ENCODE measurements at regions not wholly inside any gene's neighbourhood (a gene's known extent, or its start where the extent isn't known, plus 50 kb on each side); places are given as distances from the start of the nearest gene placed in this dataset.
A peak's percentile ranks its signal among the peaks of the same experiment; 100 is the strongest.

DNA sequence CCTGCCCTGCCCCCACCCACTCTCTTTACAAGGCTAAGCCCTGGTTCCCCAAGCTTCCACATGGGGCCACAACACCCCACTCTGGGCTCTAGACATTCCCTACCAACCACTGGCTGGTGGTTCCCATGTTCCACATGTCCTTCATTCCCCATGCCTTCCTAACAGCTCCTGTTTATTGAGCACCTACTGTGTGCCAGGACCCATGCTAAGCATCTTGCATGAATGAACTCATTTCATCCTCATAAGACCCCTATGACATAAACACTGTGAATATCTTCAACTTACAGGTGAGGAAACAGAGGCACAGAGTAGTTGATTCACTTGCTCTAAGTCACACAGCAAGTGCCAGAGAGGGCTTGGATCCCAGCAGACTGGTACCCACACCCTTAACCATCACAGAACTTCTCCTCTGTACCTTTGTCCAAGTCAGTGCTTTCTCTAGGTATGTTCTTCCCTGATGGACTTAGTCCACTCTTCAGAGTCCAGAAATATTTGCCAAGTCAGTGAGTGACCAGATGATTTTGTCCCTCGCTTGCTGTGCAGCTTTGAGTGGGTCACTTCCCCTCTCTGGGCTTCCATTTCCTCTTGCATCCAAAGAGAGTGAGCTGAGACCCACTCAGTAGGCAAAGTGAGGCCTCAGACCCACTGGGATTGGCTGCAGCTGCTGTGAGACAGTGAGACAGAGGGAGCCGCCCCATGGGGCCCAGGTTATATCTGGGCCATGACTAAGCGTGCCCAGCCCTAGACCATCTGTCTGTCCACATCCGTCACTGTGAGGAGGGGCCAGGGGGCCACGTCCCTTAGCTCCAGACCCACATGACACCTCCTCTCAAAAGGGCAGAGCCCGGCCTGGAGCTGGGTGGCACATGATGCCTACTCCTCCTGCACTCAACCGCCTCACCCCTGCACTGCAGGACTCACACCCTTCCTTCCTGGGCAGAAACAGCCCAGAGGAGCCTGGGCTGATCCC is 132.4 kb downstream of the MN1 start:
- DNase-seq (ENCODE audit: low spot score), result peak; percentile 60

- DNase-seq (ENCODE audit: low spot score), result no peak
These were observed 131.6 kb downstream of the MN1 start for GRCh38 chr22:27669798-27670599.

GRCh38 chr22:27670701-27671412 is 130.7 kb downstream of the MN1 start:
- peak; percentile 74 for DNase-seq (ENCODE audit: low spot score)

DNA sequence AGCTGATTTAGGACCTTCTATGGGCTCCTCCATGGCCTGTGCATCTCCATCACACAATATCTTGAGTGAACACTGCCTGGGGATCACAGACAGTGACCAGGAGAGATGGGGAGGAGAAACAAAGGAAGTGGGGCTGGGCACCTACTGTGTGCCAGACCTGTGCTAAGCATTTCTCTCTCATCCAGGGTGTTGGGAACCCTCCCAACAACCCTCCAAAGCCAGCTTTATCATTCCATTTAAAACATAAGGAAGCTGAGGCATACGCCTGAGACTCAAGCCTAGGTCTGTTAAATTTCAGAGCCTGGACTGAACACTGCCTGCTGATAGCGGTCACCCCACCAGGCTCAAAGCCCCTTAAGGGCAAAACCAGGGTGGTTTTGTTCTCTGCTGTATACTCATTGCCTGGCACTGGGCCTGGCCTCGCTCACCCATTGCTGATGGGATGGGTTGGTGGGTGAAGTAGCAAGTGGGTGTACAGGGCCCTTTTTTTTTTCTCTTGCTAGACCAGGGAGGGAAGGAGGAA is 130.1 kb downstream of the MN1 start:
- no peak for DNase-seq (ENCODE audit: low spot score)

DNA sequence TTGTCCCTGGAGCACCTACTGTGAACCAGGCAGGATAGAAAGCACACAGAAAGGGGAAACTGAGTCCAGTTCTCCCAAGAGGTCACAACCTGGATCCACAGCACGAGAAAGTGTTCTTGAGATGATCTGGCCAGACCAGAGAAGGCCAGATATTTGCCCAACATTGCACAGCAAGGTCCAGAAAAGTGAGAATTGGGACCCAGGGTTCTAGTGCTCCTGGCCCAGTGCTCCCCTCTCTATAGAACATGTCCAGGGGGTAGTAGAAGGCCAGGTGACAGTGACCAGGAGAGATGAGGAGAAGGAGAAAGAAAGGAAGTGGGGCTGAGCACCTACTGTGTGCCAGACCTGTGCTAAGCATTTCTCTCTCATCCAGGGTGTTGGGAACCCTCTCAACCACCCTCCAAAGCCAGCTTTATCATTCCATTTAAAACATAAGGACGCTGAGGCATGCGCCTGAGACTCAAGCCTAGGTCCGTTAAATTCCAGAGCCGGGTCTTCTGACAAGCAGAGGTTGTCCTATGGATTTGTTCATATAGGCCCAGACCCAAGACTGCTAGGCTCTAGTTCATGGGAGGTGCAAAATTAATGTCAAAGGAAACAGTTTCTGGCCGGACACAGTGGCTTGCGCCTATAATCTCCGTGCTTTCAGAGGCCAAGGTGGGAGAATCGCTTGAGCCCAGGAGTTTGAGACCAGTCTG is 128.7 kb downstream of the MN1 start:
- DNase-seq (ENCODE audit: low spot score), result no peak

GRCh38 chr22:27673839-27674238 is 127.7 kb downstream of the MN1 start:
- DNase-seq (ENCODE audit: low spot score), result no peak

- no peak for DNase-seq (ENCODE audit: low spot score)
These were observed 127.2 kb downstream of the MN1 start for GRCh38 chr22:27674261-27674923.

DNA sequence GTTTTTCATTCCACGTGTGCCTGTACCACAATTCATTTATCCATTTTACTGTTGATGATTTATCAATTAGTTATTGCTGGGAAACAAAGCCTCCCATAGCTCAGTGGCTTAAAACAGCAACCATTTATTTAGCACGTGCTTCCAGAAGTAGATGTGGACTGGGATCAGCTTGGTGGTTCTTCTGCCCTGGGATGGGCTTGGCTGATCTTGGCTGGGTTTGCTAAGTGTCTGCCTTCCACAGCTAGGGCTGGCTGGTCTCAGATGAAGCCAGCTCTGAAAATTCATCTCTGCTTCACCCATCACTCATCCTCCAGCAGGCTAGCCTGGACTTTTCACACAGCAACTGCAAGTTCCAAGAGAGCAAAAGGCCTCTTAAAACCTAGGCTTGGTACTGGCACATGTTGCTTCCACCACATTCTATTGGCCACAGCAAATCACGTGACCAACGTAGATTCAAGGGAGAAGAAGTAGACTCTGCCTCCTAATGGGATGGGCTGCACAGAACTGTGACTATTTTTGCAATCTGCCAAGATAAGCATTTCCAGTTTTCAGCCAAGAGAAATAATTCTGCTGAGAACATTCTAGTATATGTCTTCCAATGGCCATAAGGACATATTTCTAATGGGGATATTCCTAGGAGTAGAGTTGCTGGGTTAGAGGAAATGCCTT is 124.9 kb downstream of the MN1 start:
- no peak for DNase-seq (ENCODE audit: low spot score)

DNA sequence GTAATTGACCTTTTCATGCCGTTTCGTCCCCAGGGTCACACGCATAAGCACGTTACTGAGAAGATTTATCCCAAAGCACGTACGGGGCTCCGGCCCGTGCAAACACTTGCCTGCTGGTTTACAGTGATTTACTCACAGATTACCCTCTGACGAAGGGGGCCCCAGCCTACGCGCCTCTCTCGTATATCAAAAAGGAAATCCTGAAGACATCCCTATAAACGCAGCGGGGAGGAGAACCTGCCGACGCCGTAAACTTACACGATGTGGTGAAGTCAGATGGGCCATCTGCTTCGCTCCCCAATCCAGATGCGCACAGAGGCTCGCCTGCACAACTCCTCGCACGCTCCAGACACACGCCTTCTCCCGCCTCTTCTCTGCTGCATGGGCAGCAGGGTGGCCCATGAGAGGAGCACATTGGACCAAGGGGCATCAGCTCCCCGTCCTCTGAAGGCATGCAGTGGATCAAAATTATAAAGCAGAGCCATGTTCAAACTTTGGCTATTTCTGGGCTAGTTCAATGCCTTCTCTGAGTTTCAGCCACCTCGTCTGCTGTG is 123.6 kb downstream of the MN1 start:
- DNase-seq (ENCODE audit: low spot score), result no peak

- DNase-seq (ENCODE audit: low spot score), result no peak
These were observed 122.4 kb downstream of the MN1 start for GRCh38 chr22:27679176-27679575.

DNA sequence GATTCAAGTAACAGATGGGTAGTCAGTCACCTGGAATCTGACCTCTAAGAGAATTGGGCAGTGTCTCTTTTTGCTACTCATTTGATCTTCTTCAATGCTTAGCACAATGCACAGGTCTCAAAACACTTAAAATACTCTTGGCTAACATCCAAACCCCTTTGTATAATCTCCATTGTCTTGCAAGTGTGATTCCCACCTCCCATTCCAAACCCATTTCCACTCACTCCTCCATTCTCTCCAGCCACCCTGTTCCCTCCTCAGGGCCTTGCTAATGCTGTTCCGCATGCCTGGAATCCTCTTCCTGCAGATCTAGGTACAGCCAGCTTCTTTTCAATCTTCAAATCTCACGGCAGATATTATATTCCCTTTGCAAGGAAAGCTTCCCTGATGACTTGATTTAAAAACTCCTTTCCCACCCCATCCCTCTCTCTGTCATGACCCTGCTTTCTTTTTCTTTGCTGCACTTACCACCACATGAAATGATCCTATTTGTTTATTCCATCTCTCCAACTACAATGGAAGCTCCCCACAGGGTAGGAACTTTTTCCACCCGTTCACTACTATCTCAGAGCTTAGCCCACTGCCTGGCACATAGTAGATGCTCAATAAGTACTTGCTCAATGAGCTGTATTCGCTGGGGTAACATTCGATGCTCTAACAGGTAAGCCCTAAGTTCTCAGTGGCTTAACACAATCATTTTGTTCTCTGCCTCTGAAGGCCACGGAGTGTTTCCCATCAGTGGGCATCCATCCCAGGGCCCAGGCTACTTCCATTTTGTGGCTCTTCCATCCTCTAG is 121.7 kb downstream of the MN1 start:
- DNase-seq (ENCODE audit: low spot score), result no peak

- no peak for DNase-seq (ENCODE audit: low spot score)
These were observed 120.9 kb downstream of the MN1 start for GRCh38 chr22:27680636-27681035.

DNA sequence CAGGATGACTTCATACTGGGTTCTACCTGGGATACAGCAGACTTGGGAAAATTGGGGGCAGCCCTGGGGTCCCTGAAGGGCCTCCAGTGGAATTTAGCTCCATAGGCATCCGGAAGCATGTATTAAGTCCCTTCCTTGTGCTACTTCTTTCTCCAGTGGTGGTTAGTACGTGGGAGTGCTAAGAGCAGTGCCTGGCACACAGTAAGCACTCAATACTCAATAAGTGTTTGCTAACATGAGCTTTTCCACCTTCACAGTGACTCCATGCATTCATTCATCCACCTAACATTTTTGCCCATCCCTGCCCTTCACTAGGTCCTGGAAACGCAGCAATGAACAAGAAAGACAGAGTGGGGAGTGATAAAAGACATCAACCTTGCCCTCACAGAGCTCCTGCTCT is 120.5 kb downstream of the MN1 start:
- no peak for DNase-seq (ENCODE audit: low spot score)

DNA sequence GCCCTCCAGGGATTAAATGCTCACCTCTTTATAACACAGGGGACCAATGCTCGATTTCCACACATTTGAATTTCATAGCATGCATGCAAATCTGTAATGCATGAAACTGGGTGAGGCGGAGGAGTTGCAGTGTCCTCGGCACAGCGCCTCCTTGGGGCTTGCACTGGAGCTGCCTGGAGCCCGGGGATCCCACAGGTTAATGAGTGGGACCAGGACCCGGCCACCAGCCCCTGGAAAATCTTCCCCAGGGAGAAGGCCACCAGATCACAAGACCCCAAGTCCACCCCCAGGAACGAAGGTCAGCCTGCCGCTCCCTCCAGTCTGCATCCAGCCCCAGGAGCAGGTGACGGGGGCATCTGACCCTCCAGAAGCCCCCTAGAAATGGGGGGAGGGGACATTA is 119.1 kb downstream of the MN1 start:
- DNase-seq (ENCODE audit: low spot score), result peak; percentile 63

- DNase-seq (ENCODE audit: low spot score), result no peak
These were observed 116.7 kb downstream of the MN1 start for GRCh38 chr22:27684901-27685300.

DNA sequence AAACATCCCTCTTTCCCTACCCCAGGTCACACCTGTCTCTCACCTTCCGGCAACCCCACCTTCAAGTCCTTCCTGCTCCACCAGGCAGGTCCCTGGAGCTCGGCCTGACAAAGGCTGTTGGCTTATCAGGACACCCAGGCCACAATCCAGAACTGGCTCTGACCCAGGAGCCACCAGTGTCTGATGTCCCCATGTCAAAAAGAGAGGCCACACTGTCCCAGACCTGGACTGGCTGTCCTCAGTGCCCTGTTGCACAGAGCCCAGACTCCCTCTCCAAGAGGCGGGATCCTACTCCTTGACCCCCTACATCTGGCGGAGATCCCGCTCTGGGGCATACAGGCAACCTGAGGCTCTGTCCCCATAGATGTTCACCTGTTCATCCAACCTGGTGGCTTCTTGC is 116.0 kb downstream of the MN1 start:
- no peak for DNase-seq (ENCODE audit: low spot score)

DNA sequence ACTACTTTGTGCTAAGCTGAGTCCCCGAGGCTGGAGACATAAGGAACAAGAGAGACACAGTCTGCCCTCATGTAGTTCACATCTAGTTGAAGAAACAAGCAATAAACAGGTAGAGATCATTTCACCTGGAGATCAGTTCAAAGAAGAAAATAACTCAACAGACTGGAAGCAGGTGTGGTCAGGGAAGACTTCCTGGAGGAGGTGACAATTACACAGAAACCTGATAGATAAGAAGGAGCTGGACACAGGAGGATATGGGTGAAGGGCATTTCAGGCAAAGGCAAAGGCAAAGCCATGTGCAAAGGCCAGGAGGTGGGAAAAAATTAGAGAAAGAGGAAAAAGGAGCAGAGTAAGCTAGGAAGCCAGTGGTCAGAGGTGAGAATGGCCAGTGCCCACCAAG is 115.6 kb downstream of the MN1 start:
- no peak for DNase-seq (ENCODE audit: low spot score)

DNA sequence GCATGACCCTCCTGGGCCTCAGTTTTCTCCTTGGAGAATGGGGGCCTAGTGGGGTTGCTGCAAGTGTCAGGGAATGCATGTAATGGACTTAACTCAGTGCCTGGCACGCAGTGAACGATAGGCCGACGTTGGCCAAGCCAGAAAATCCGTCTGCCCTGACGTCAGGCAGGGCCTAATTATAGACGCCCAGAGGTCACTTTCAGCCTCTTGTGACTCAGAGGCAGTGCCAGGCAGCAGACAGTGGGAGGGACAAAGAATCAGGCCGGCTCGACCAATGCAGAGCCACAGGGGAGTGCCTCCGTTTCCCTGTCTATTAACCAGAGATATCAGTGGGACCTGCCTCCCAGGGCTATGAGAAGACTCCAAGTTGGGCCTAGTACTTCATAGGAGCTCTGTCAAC is 115.0 kb downstream of the MN1 start:
- no peak for DNase-seq (ENCODE audit: low spot score)

DNA sequence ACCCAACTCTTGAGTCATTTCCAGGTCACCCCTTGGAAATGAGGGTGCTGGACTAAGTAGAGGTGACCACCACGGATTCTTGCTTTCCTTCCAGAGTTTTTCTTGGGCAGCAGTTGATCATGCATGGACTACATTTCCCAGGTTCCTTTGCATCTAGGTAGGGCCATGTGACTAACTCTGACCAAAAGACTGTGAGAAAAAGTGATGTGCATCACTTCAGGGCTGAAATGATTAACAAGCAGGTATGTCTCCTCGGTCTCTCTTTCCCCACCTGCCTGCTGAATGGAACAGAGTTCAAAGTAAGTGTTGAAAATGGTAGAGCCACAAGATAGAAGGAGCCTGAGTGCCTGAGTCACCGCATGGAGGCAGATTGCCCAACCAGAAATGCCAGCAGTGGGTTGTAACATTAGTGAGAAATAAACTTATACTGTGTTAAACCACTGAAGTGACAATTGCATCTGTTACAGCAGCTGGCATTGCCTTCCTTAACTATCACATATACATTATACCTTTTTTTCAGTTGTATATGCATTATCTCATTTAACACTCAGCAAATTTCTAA is 113.5 kb downstream of the MN1 start:
- no peak for DNase-seq (ENCODE audit: low spot score)
